NCI-H345 treated with DMSO at 0.1 percent for 48 hours (cell line): ENCODE measurements at regions not wholly inside any gene's neighbourhood (a gene's known extent, or its start where the extent isn't known, plus 50 kb on each side); places are given as distances from the start of the nearest gene placed in this dataset.

ENCODE experiments used
- DNase-seq: peaks from one replicate; lab custom pipeline; 2025; ENCODE audit not compliant: unreplicated experiment; lab: John Stamatoyannopoulos, UW

- no peak for DNase-seq
These were observed 98.9 kb upstream of the KCNK1 start for GRCh38 chr1:233514946-233515391.

GRCh38 chr1:233516732-233517131 is 97.2 kb upstream of the KCNK1 start:
- no peak for DNase-seq

GRCh38 chr1:233518344-233518743 is 95.6 kb upstream of the KCNK1 start:
- DNase-seq, result no peak

GRCh38 chr1:233520261-233521191 is 93.4 kb upstream of the KCNK1 start:
- DNase-seq, result no peak

DNA sequence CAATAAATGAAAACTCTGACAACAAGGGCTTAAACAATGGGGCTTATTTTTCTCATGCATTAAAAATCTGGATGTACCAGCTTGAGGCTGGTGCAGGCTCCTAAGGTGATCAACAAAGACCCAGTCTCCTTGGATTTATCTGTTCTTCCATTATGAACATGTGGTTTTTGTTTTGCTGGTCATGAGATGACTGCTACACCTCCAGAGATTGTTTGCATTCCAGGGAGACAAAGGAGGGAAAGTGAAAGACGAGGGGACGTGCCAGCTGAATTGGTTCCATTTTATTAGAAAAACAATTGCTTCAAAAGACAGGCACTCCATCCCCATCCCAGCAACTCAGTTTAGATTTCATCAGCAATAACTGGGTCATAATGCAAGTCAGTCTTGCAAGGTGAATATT is 90.9 kb upstream of the KCNK1 start:
- peak; percentile 4 for DNase-seq

DNA sequence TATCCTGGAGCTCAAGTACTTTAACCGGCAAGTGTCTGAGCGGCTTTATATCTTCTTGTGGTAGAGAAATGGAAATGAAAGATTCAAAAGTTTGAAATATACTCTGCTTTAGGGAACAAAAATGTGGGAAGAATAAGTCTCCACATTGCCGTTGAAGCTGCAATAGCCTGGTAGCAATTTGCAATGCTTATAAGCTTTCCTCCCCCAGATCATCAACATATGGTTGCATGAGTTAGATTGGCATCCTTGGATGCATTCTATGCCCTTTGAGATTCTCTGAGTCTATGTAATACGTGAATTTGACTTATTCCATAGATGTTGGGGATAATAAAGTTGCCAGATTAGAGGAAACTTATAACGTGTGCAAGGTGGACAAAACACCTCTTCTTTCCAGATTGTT is 86.1 kb upstream of the KCNK1 start:
- DNase-seq, result no peak

DNA sequence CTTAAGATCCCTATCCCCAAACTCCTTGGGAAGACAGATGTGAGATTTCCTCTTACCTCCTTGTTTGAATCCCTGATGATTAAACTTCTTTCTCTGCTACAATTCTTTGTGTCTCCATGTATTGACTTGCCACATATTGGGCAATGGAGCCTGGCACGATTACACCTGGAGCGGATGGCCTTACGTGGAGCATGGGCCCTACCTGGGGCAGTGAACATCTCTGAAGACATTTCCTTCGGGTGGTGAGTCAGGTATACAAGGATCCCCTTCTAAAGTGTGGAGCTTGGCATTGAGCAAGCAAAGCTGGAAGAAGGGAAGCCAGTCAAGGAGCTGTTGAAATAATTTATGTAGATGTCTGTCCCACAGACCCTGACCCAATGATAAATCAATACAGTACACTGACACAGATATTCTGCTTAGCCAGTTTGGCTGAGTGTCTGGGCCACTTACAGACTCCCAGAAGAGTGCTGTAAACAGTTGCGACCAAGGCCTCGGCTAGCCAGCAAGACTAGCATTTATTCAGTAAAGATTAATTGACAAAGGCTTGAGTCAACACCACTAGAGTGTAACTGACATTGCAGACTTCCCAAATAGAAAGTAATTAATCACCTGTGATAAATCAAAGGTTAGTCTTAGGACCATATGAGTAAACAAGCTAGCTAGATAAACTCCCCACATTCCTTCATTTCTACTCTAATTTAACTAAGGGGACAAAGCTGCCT is 83.1 kb upstream of the KCNK1 start:
- DNase-seq, result no peak

- no peak for DNase-seq
These were observed 73.1 kb upstream of the KCNK1 start for GRCh38 chr1:233540816-233541215.

DNA sequence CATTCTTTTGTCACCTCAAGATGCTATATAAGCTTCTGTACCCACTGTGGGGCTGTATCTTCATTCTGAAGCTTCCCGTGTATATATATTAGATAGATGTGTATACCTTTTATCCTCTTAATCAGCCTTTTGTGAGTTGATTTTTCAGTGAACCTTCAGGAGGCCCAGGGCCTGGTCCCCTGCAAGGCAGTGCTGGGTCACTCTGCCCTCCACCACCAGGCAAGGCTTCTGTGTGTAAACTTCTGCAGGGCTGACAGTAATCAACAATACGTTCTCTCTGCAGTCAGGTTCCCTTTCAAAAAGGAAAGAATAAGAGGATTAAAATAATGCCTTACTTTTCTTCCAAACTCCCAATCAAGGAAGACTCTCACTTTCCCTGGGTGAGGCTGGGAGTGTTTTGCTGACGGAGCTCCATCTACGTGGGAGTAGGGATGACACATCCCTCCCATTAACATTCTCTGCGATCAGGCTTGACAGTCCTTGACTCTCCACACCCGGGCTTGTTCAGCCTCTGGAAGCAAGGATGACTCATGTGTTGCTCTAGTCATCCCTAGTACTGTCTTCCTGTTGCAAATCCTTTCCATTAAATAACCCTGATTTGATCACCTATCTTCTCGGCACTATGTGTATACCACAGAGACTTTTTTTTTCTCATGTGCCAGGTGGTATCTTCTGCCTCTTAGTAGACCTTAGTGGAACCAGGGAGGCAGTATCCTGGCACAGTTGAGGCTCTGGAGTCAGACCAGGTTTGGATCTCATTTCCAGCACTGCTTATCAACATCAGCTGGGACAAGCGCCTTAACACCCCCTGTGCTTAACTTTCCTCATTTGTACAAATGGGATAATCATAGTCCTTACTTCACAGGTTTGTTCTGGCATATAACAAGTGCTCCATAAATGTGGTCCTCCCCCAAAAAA is 70.3 kb upstream of the KCNK1 start:
- no peak for DNase-seq

- DNase-seq, result no peak
These were observed 69.6 kb upstream of the KCNK1 start for GRCh38 chr1:233544304-233544703.

- DNase-seq, result no peak
These were observed 66.2 kb upstream of the KCNK1 start for GRCh38 chr1:233547726-233548125.

GRCh38 chr1:233549404-233549803 is 64.5 kb upstream of the KCNK1 start:
- DNase-seq, result no peak

DNA sequence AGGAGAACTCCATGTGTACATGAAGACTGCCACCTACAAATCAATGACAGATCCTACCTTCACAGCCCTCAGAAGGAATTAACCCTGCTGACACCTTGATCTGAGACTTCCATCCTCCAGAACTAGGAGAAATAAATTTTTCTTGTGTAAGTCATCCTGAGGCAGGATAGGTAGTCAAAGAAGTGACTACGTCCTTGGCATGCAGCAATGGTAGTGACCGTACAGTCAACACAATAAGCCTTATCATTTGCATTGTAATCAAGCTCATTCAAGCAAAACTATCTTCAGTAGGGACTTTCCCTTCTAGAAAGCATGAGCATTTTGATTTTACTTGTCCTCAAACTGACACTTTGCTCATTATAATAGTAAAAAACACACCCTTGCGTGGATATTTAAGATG is 64.0 kb upstream of the KCNK1 start:
- no peak for DNase-seq

DNA sequence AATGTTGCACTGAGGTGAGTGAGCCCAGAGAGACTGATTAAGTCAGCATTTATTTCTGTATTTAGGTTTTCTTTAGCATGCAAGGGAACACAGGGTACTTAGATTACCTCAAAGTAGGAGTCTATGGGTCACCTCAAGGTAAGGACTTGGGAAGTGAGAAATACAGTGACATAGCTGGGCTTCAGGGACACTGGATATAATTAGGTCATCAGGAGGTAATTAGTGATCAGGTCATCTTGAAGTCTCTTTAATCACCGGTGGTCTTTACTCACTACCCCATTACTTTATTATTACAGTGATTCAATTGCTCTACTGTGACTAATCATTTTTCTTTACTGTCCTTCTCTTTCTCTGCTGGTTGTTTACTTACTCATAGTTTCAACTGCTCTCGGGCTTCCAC is 59.9 kb upstream of the KCNK1 start:
- DNase-seq, result no peak

- no peak for DNase-seq
These were observed 52.0 kb upstream of the KCNK1 start for GRCh38 chr1:233561708-233562426.
